GM19463 (cell line): ENCODE measurements at regions not wholly inside any gene's neighbourhood (a gene's known extent, or its start where the extent isn't known, plus 50 kb on each side); places are given as distances from the start of the nearest gene placed in this dataset.
"Not testable (repeated sequence)": the region's sequence is repeated elsewhere in the genome, so short reads cannot be mapped to it uniquely, and the experiment has no call there.

Source experiments
- ATAC-seq: cut with Tn5 transposase; IDR thresholded peaks from one replicate; pipeline ENCODE4 v1.9.1; 2021; ENCODE audit warnings: mild to moderate bottlenecking, moderate library complexity; ENCODE audit not compliant: unreplicated experiment

GRCh38 chr10:78096486-78096885, 62.8 kb downstream of the RPS24 start:
- not testable (repeated sequence) for ATAC-seq

- not testable (repeated sequence) for ATAC-seq
These were observed 68.9 kb downstream of the RPS24 start for GRCh38 chr10:78102593-78102992.

GRCh38 chr10:78109210-78109609, 75.5 kb downstream of the RPS24 start:
- no peak for ATAC-seq

DNA sequence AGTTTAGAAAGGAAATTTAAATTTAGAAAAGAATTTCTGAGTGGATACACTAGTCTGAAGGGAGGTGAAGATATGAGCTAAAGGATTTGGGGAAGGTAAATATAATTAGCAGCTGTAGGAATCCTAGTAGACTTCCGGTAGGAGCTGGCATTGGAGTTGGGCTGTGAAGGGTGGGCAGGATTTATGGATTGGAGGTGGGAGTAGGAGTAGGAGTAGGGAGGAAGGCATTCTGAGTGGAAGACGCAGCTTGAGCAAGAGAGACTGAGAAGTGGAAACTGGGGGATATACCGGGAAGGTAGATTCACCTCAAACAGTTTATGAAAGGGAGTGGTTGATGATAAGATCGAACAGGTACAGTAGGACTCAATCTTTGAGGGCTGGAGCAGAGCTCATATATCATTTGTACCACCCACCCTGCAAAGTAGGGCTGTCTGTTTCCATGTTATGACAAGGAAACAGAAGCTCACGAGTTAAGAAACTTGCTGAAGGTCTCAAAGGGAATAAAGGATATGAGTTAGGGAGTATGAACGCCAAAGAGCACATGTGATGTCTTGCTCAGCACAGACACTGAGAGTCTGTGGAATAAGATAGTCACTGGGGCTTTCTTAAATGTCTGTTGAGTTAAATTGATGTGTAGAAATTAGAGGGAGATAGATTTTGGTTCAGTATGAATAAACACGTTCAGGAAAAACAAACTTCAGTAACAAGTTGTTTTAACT, 81.6 kb downstream of the RPS24 start:
- ATAC-seq, result no peak

DNA sequence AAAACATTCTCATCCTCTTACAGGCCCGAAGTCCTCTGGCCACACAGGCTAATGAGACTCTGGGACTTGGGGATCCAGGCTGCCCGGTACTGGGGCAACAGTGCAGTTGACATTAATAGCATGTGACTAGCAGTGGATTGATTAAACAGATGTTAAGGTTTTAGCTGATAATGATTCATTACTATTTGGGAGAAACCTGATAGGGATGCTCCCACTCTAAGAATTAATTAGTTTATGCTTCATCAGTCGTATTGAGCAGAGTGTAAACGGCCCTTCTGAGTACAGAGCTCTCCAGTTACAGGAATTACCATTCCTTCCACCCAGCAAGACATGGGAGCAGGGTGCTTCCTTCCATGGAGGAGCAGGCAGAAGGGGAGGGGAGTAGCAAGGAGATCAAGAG, 82.7 kb downstream of the RPS24 start:
- ATAC-seq, result no peak

- ATAC-seq, result no peak
These were observed 84.9 kb downstream of the RPS24 start for GRCh38 chr10:78118591-78118990.

GRCh38 chr10:78121801-78122200, 88.1 kb downstream of the RPS24 start:
- ATAC-seq, result no peak

- ATAC-seq, result no peak
These were observed 90.5 kb downstream of the RPS24 start for GRCh38 chr10:78124167-78124566.

GRCh38 chr10:78129211-78129610, 95.5 kb downstream of the RPS24 start:
- ATAC-seq, result no peak

- no peak for ATAC-seq
These were observed 97.5 kb downstream of the RPS24 start for GRCh38 chr10:78130966-78131710.

GRCh38 chr10:78134773-78135306, 101.2 kb downstream of the RPS24 start:
- ATAC-seq, result no peak

- no peak for ATAC-seq
These were observed 103.5 kb downstream of the RPS24 start for GRCh38 chr10:78137147-78137546.

GRCh38 chr10:78139341-78139740, 105.7 kb downstream of the RPS24 start:
- no peak for ATAC-seq

DNA sequence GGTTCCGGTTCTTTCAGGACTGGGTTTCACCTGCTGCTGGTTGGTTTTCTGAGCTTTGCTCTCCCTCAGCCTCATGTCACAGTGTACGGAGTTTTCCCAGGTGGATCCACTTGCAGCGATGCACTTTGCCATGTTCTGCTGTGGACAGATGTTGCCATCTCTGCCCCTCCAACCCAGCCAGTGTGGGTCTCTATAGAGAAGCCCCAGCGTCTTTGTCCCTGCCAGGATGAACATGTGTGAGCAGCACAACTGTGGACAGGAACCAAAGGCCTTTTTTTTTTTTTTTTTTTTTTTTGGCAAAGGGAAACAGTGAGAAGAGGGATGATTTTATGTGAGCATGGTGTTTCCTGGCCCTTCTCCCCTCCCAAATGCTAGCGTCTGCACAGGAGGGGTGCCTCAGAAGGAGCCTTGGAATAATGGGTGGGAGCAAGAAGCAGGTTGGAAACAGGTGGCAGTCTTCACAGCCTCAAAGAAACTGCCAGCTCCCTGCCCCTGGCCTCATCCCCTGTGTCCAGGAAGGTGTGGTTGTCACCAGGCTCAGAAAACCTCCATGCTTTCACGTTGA, 106.5 kb downstream of the RPS24 start:
- no peak for ATAC-seq

DNA sequence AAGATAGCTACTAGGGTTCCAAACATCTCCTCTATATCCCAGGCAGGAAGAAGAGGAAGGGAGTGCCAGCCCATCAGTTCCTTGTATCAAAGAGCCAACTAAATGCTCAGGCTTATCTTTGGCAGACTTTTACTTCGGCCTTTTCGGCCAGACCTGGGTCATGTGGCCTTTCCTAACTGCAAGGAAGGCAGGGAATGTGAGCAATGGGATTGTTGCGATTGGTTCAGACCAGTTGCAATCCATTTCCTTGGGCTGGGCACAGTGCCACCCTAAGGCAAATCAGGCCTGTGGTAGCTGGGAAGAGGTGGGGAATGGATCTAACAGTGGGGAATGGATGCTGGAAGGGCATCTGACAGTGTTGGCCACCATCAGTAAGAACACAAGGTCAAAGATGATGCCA, 109.9 kb downstream of the RPS24 start:
- ATAC-seq, result no peak

DNA sequence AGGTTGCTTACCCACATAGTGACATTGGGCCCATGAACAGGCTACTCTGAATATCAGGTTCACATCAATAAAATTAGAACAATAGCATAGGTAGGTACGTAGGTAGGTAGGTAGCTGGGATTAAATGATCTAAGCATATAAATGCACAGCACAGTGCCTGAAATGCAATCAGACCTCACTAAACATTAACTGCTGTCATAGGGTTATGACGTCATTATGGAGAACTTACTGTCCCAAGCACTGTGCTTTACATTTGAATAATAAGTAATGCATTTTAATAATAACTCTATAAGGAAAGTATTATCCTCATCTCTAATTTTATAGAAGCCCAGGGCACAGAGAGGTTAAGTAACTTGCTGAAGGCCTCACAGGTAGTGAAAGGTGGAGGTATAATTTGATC, 112.5 kb downstream of the RPS24 start:
- ATAC-seq, result no peak

- ATAC-seq, result no peak
These were observed 113.5 kb downstream of the RPS24 start for GRCh38 chr10:78147202-78147601.

GRCh38 chr10:78148216-78148960, 114.7 kb downstream of the RPS24 start:
- no peak for ATAC-seq

DNA sequence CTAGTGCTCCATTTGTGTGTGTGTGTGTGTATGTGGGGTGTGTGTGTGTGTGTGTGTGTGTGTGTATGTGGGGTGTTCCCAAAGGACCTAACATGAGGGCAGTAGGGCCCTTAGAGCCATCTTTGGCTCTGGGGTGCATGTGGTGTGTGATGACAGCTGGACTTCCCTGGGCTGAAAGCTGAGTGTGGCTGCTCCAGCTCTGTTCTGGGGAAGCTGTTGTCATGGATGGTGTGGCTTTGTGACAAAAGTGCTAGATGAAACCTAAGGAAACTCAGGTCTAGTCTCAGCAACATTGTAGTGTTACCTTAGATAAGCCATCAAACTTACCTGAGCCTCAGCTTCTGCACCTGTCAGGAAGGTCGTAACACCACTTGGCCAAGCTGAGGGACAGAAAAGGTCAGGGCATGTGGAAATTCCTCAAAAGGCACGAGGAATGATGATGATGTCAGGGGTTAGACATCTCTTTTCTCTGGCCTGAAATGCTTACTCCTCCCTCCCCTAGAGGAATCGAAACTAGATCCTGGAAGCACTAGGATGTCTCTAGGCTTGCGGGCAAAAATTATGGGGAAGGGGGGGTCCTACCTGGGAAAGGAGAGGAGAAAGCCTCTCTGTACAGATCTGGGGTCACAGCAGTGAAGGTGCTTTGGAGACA, 115.4 kb downstream of the RPS24 start:
- ATAC-seq, result no peak

- no peak for ATAC-seq
These were observed 117.1 kb downstream of the RPS24 start for GRCh38 chr10:78150756-78151155.

DNA sequence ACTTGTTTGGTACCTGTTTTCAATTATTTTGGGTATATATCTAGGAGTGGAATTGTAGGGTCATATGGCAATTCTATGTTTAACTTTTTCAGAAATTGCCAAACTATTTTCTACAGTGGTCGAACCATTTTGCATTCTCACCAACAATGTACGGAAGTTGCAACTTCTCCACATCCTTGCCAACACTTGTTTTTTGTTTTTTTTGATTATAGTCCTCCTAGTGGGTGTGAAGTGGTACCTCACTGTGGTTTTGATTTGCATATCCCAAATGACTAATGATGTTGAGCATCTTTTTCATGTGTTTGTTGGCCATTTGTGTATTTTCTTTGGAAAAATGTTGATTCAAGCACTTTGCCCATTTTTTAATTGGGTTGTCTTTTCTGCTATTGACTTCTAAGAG, 122.1 kb downstream of the RPS24 start:
- no peak for ATAC-seq
